Right renal pelvis (tissue), 4 donors: ENCODE measurements at regions not wholly inside any gene's neighbourhood (a gene's known extent, or its start where the extent isn't known, plus 50 kb on each side); places are given as distances from the start of the nearest gene placed in this dataset.
"Not testable (repeated sequence)": the region's sequence is repeated elsewhere in the genome, so short reads cannot be mapped to it uniquely, and the experiment has no call there.

ENCODE experiments used
- DNase-seq, 4 donors: peaks; one replicate each; pipeline ENCODE4 v3.0.0-alpha.2; 2013; ENCODE audit warnings: low read depth in 4 of 4, low spot score in 3 of 4, missing footprints in 1 of 4

GRCh38 chr7:138214926-138215325, 138.7 kb downstream of the AKR1D1 start:
- DNase-seq: no peak

- not testable (repeated sequence) for DNase-seq
These were observed 144.1 kb downstream of the AKR1D1 start for GRCh38 chr7:138220321-138220720.

GRCh38 chr7:138221388-138221787, 145.1 kb downstream of the AKR1D1 start:
- not testable (repeated sequence) for DNase-seq

GRCh38 chr7:138223402-138223879, 147.2 kb downstream of the AKR1D1 start:
- DNase-seq: no peak

GRCh38 chr7:138226001-138226476, 149.8 kb downstream of the AKR1D1 start:
- peak in 1 of 4 donors; percentile 57 for DNase-seq

GRCh38 chr7:138226745-138227279, 150.6 kb downstream of the AKR1D1 start:
- DNase-seq: no peak

GRCh38 chr7:138228119-138228518, 151.9 kb downstream of the AKR1D1 start:
- no peak for DNase-seq

- DNase-seq: no peak
These were observed 152.5 kb downstream of the AKR1D1 start for GRCh38 chr7:138228769-138229168.

GRCh38 chr7:138233189-138233588, 156.9 kb downstream of the AKR1D1 start:
- no peak for DNase-seq

- DNase-seq: no peak
These were observed 158.9 kb downstream of the AKR1D1 start for GRCh38 chr7:138235207-138235606.

GRCh38 chr7:138237995-138238394, 161.7 kb downstream of the AKR1D1 start:
- DNase-seq: no peak

- DNase-seq: no peak
These were observed 162.7 kb downstream of the AKR1D1 start for GRCh38 chr7:138238734-138239659.

- DNase-seq: no peak
These were observed 167.2 kb downstream of the AKR1D1 start for GRCh38 chr7:138243430-138243829.

GRCh38 chr7:138243836-138244235, 167.6 kb downstream of the AKR1D1 start:
- no peak for DNase-seq

GRCh38 chr7:138244606-138245005, 168.3 kb downstream of the AKR1D1 start:
- no peak for DNase-seq

- DNase-seq: no peak
These were observed 169.0 kb downstream of the AKR1D1 start for GRCh38 chr7:138245216-138245615.

GRCh38 chr7:138245682-138246081, 169.4 kb downstream of the AKR1D1 start:
- DNase-seq: no peak

GRCh38 chr7:138246428-138246827, 170.2 kb downstream of the AKR1D1 start:
- no peak for DNase-seq

GRCh38 chr7:138247081-138247480, 170.8 kb downstream of the AKR1D1 start:
- DNase-seq: no peak

GRCh38 chr7:138247568-138248333, 171.5 kb downstream of the AKR1D1 start:
- no peak for DNase-seq

- no peak for DNase-seq
These were observed 172.3 kb downstream of the AKR1D1 start for GRCh38 chr7:138248609-138249008.
